ENCODE measurements at regions not wholly inside any gene's neighbourhood (a gene's known extent, or its start where the extent isn't known, plus 50 kb on each side); places are given as distances from the start of the nearest gene placed in this dataset.

DNA sequence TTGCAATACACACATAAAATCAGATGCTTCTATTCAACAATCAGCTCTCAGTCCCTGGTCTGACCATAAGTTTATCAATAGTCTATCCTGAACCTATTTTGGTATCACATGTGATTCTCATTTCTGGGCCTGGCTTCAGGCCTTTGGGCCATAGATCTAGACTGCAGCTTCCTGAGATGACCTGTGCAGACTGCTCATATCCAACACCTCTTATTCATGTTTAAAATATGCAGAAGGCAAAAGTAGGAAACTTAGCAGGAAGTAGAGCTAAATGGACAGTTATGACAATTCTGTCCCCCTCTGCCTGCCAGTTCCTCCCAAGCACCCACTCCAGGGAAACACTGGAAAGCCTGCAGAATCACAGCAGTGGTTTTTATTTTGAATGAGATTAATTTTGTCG is 53.3 kb downstream of the C7orf25 start:
- DNase-seq, result no peak

- DNase-seq, result no peak
Measured at GRCh38 chr7:42856605-42856987, 55.3 kb downstream of the C7orf25 start.

- DNase-seq, result no peak
Measured at GRCh38 chr7:42854571-42855118, 57.2 kb downstream of the C7orf25 start.

GRCh38 chr7:42852531-42852930 is 59.3 kb downstream of the C7orf25 start:
- DNase-seq, result no peak

DNA sequence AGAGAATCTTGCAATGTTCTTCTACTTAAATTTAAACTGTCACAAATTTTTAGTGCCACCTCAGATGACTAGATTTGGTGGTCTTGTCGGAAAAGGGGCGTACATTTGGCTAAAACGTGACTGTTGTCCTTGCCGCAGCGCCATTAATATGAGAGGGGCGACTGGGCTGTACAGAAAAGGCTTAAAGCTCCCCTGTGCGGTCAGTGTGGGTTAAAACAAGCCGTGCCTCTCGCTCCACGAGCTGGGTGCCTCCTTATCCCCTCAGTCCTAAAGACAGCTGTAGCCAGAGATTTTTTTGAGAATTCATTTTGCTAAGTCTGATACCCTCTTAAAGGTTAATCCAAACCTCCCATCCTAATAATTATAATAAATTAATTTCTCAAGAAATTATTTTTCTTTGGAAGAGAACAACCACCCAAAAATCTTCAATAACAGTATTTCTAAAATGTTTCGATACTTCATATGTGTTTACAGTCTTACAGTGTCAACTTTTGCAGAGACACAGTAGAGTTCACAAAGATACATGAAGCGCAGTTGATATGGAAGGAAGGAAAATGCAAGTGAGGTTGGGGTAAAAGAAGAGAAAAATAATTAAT is 68.6 kb downstream of the C7orf25 start:
- no peak for DNase-seq

GRCh38 chr7:42834676-42835075 is 77.2 kb downstream of the C7orf25 start:
- DNase-seq, result no peak

GRCh38 chr7:42833411-42833810 is 78.5 kb downstream of the C7orf25 start:
- no peak for DNase-seq

- DNase-seq, result no peak
Measured at GRCh38 chr7:42832667-42833066, 79.2 kb downstream of the C7orf25 start.

- peak; percentile 18 for DNase-seq
Measured at GRCh38 chr7:42831718-42832522, 80.0 kb downstream of the C7orf25 start.

- no peak for DNase-seq
Measured at GRCh38 chr7:42831006-42831717, 80.7 kb downstream of the C7orf25 start.

- DNase-seq, result no peak
Measured at GRCh38 chr7:42812779-42813178, 99.1 kb downstream of the C7orf25 start.

DNA sequence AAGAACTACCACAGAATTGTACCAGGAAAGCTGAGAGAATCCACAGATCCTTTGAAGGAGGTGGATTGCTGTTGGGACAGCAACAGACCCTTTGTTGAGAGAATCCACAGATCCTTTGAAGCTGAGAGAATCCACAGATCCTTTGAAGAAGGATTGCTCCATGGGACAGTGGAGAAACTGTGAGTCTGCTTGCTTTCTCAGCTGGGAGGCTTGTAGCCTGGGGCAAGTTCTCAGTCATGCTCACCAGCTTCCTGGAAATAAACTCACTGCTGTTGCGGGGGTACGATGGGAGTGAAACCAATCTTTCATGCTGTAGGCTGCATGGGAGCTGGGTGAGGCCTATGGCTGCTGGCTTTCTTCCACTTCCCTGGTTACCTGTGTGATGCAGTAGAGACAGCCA is 106.3 kb downstream of the C7orf25 start:
- DNase-seq, result no peak

DNA sequence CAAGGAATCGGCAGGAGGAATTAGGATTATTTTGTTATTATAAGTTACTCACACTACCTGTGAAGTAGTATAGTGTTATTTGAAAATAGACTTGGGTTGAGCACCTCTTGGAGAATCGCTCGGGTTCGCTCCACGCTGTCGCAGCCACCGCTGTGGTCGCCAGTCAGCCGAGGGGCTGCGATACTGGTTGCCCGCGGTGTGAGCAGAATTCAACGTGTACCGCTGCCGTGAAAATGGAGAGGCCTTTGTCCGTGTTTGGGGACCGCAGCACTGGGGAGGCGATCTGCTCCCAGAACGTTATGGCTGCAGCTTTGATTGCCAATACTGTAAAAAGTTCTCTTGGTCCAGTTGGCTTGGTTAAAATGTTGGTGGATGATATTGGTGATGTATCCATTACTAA is 117.2 kb downstream of the C7orf25 start:
- DNase-seq, result no peak

GRCh38 chr7:42792841-42793240 is 119.0 kb downstream of the C7orf25 start:
- DNase-seq, result no peak

- DNase-seq, result no peak
Measured at GRCh38 chr7:42790196-42790595, 121.7 kb downstream of the C7orf25 start.

DNA sequence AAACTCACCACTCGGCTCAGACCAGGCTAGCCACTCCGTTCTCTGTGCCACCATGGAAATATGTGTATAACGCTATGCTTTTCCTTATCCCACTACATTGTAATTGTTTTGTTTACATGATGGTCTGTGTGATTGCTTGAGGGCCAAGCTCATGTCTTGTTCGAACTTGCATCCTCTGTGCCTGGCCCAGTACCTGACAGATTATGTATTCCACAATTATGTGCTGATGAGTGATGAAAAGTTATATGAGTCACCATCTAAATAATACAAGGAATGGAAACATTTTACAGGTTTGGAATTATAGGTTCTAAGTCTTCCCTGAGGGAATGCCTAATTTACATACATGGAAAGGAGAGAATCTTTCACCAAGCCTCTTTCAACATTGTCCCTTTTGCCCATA is 137.4 kb downstream of the C7orf25 start:
- no peak for DNase-seq

GRCh38 chr7:42770114-42770513 is 141.8 kb downstream of the C7orf25 start:
- DNase-seq, result no peak

- DNase-seq, result no peak
Measured at GRCh38 chr7:42768045-42768444, 143.8 kb downstream of the C7orf25 start.

DNA sequence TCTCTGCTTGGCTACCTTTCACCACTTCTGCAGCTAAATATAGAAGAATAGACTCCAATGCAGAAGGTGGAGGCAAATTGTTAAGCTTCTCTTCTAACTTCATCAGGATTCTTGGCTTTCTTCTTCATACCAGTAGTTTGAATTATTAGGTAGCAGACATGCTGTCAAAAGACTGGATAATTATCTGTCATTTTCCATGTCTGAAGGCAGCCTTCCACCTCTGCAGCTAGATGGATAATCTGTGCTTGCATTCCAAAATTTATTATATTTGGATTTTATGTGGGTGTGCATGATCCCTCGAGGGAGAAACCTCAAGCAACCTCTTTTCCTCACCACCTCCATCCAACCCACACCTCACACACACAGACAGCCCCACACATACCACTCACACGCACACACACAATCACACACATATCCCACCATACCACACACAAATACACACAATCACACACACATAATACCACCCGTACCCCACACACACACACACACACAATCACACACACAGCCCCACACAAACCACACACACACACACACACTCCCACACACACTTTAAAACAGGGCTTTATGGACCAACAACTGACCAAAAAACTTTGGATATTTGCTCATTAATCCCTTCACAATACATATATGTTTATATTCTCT is 145.0 kb downstream of the C7orf25 start:
- DNase-seq, result no peak

GRCh38 chr7:42765931-42766330 is 145.9 kb downstream of the C7orf25 start:
- DNase-seq, result no peak

GRCh38 chr7:42763137-42763551 is 148.7 kb downstream of the C7orf25 start:
- DNase-seq, result no peak

DNA sequence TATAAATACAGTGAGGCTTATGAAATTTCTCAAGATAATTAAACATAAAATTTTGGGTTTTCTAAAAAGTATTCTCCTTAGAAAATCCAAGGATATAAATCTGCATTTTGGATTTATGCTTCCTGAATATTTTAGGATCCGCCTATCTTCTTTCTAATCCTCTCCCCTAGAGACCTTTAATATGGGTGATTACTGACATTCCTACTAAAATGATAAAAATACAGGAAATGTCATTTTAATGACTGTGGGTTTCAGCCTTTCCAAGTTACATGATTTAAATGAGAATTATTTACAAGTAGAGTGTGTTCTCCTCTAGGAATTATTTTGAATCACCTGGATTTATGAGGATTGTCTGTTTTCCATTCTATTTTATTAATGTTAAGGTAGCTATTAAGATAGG is 150.4 kb downstream of the C7orf25 start:
- DNase-seq, result no peak

GRCh38 chr7:42758124-42758523 is 153.7 kb downstream of the C7orf25 start:
- no peak for DNase-seq

Measured in occipital lobe (tissue), 1 donor.